ENCODE measurements at regions not wholly inside any gene's neighbourhood (a gene's known extent, or its start where the extent isn't known, plus 50 kb on each side); places are given as distances from the start of the nearest gene placed in this dataset.

GRCh38 chr6:84501315-84501714 lies 263.1 kb downstream of the TBX18 start (continued):
- TF ChIP-seq, protein P1, sequence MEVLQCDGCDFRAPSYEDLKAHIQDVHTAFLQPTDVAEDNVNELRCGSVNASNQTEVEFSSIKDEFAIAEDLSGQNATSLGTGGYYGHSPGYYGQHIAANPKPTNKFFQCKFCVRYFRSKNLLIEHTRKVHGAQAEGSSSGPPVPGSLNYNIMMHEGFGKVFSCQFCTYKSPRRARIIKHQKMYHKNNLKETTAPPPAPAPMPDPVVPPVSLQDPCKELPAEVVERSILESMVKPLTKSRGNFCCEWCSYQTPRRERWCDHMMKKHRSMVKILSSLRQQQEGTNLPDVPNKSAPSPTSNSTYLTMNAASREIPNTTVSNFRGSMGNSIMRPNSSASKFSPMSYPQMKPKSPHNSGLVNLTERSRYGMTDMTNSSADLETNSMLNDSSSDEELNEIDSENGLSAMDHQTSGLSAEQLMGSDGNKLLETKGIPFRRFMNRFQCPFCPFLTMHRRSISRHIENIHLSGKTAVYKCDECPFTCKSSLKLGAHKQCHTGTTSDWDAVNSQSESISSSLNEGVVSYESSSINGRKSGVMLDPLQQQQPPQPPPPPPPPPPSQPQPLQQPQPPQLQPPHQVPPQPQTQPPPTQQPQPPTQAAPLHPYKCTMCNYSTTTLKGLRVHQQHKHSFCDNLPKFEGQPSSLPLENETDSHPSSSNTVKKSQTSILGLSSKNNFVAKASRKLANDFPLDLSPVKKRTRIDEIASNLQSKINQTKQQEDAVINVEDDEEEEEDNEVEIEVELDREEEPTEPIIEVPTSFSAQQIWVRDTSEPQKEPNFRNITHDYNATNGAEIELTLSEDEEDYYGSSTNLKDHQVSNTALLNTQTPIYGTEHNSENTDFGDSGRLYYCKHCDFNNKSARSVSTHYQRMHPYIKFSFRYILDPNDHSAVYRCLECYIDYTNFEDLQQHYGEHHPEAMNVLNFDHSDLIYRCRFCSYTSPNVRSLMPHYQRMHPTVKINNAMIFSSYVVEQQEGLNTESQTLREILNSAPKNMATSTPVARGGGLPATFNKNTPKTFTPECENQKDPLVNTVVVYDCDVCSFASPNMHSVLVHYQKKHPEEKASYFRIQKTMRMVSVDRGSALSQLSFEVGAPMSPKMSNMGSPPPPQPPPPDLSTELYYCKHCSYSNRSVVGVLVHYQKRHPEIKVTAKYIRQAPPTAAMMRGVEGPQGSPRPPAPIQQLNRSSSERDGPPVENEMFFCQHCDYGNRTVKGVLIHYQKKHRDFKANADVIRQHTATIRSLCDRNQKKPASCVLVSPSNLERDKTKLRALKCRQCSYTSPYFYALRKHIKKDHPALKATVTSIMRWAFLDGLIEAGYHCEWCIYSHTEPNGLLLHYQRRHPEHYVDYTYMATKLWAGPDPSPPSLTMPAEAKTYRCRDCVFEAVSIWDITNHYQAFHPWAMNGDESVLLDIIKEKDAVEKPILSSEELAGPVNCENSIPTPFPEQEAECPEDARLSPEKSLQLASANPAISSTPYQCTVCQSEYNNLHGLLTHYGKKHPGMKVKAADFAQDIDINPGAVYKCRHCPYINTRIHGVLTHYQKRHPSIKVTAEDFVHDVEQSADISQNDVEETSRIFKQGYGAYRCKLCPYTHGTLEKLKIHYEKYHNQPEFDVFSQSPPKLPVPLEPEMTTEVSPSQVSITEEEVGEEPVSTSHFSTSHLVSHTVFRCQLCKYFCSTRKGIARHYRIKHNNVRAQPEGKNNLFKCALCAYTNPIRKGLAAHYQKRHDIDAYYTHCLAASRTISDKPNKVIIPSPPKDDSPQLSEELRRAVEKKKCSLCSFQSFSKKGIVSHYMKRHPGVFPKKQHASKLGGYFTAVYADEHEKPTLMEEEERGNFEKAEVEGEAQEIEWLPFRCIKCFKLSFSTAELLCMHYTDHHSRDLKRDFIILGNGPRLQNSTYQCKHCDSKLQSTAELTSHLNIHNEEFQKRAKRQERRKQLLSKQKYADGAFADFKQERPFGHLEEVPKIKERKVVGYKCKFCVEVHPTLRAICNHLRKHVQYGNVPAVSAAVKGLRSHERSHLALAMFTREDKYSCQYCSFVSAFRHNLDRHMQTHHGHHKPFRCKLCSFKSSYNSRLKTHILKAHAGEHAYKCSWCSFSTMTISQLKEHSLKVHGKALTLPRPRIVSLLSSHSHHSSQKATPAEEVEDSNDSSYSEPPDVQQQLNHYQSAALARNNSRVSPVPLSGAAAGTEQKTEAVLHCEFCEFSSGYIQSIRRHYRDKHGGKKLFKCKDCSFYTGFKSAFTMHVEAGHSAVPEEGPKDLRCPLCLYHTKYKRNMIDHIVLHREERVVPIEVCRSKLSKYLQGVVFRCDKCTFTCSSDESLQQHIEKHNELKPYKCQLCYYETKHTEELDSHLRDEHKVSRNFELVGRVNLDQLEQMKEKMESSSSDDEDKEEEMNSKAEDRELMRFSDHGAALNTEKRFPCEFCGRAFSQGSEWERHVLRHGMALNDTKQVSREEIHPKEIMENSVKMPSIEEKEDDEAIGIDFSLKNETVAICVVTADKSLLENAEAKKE (CRISPR knock-in tag; IDR thresholded peaks at IDR 0.05): no peak
- no peak for TF ChIP-seq JUNB (IDR thresholded peaks at IDR 0.05; ENCODE audit: unreplicated experiment)
- no peak for TF ChIP-seq EZH2 (IDR thresholded peaks at IDR 0.05; ENCODE audit: low read depth, unreplicated experiment)
- TF ChIP-seq ZNF331 (CRISPR knock-in tag; IDR thresholded peaks at IDR 0.05; ENCODE audit: low read depth): no peak

- Mint-ChIP-seq H3K36me3 (ENCODE audit: low read depth) (peaks cover 6% of the 10 kb centered on the region; the same call in 1 of the 3 replicates), H3K27me3 (ENCODE audit: insufficient read depth, low read depth, poor library complexity) (peaks cover 4% of the 10 kb centered on the region), H3K27ac (no peak overlapping the region), H3K4me1 (0 out of 3 replicates have a peak, but pooled peaks cover 4% of the 10 kb centered on the region), H3K9me3 (peaks cover 15% of the 10 kb centered on the region), H3K4me3 (no peak overlapping the region)
- 0 out of 2 replicates have a peak, but pooled peaks cover 8% of the 10 kb centered on the region for H3K9me2 ChIP-seq (ENCODE audit: insufficient read depth)
- no peaks in the 10 kb centered on the region for H4K20me1 ChIP-seq (replicated peaks; ENCODE audit: insufficient read depth)
- no peak overlapping the region for H3K4me2 ChIP-seq
- DNase-seq (ENCODE audit: low spot score) (no peak), ATAC-seq (no peak)
- no peak for TF ChIP-seq CREB1 (CRISPR knock-in tag; IDR thresholded peaks at IDR 0.05; ENCODE audit: low read depth)
- TF ChIP-seq EZH2phosphoT487 (IDR thresholded peaks at IDR 0.05; ENCODE audit: unreplicated experiment): no peak
- TF ChIP-seq JUNB (IDR thresholded peaks at IDR 0.05; ENCODE audit: unreplicated experiment): no peak
- TF ChIP-seq, protein P2, sequence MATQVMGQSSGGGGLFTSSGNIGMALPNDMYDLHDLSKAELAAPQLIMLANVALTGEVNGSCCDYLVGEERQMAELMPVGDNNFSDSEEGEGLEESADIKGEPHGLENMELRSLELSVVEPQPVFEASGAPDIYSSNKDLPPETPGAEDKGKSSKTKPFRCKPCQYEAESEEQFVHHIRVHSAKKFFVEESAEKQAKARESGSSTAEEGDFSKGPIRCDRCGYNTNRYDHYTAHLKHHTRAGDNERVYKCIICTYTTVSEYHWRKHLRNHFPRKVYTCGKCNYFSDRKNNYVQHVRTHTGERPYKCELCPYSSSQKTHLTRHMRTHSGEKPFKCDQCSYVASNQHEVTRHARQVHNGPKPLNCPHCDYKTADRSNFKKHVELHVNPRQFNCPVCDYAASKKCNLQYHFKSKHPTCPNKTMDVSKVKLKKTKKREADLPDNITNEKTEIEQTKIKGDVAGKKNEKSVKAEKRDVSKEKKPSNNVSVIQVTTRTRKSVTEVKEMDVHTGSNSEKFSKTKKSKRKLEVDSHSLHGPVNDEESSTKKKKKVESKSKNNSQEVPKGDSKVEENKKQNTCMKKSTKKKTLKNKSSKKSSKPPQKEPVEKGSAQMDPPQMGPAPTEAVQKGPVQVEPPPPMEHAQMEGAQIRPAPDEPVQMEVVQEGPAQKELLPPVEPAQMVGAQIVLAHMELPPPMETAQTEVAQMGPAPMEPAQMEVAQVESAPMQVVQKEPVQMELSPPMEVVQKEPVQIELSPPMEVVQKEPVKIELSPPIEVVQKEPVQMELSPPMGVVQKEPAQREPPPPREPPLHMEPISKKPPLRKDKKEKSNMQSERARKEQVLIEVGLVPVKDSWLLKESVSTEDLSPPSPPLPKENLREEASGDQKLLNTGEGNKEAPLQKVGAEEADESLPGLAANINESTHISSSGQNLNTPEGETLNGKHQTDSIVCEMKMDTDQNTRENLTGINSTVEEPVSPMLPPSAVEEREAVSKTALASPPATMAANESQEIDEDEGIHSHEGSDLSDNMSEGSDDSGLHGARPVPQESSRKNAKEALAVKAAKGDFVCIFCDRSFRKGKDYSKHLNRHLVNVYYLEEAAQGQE (IDR thresholded peaks at IDR 0.05; ENCODE audit: unreplicated experiment): no peak
- no peak for TF ChIP-seq STAT1 (IDR thresholded peaks at IDR 0.05; ENCODE audit: unreplicated experiment)
- H3K4me3 ChIP-seq: no peak overlapping the region
- H3K79me2 ChIP-seq (replicated peaks; ENCODE audit: insufficient read depth): no peaks in the 10 kb centered on the region
- no peaks in the 10 kb centered on the region for H3K27me3 ChIP-seq (ENCODE audit: insufficient read depth)
- H3K36me3 ChIP-seq (ENCODE audit: insufficient read depth): no peaks in the 10 kb centered on the region; the same call in 1 of the 2 replicates
- H3K27ac ChIP-seq (ENCODE audit: low read depth): no peak overlapping the region
- no peaks in the 10 kb centered on the region for H3F3A ChIP-seq (replicated peaks; ENCODE audit: low read depth)
- H2AFZ ChIP-seq: no peak overlapping the region
- no peaks in the 10 kb centered on the region for H3K4me1 ChIP-seq (ENCODE audit: insufficient read depth)
Observed at GRCh38 chr6:84500726-84501125, 263.7 kb downstream of the TBX18 start.
